Astrocyte (in vitro differentiated cells and primary cell): ENCODE measurements at regions not wholly inside any gene's neighbourhood (a gene's known extent, or its start where the extent isn't known, plus 50 kb on each side); places are given as distances from the start of the nearest gene placed in this dataset.

ENCODE experiments used
- DNase-seq: peaks from one replicate; pipeline ENCODE4 v3.0.0-alpha.2; 2010; ENCODE audit warnings: low read depth
- FAIRE-seq: peaks from 2 replicates; lab custom pipeline; 2011; peaks lifted over from hg19 to GRCh38; lab: Jason Lieb, UNC
- H2AFZ ChIP-seq: 2 replicates; pipeline ENCODE4 v1.6.0; 2012; ENCODE audit warnings: low read depth, low read length, inconsistent platforms
- H3K27ac ChIP-seq: 2 replicates; pipeline ENCODE4 v1.5.1; 2011; ENCODE audit warnings: low read depth, low read length, inconsistent platforms
- H3K27me3 ChIP-seq: 2 replicates; pipeline ENCODE4 v1.6.0; 2011; ENCODE audit warnings: low read length, inconsistent platforms; ENCODE audit not compliant: insufficient read depth
- H3K36me3 ChIP-seq: 2 replicates; pipeline ENCODE4 v1.5.1; 2011; ENCODE audit warnings: low read length, inconsistent platforms; ENCODE audit not compliant: insufficient read depth
- H3K4me1 ChIP-seq: 2 replicates; pipeline ENCODE4 v1.5.1; 2011; ENCODE audit warnings: low read length, inconsistent platforms; ENCODE audit not compliant: insufficient read depth
- H3K4me2 ChIP-seq: 2 replicates; pipeline ENCODE4 v1.6.0; 2012; ENCODE audit warnings: low read length, inconsistent platforms
- H3K4me3 ChIP-seq: 2 replicates; pipeline ENCODE4 v1.5.1; 2011; ENCODE audit warnings: low read depth, mild to moderate bottlenecking, low read length, inconsistent platforms; ENCODE audit not compliant: insufficient read depth
- H3K79me2 ChIP-seq: 2 replicates; pipeline ENCODE4 v1.6.0; 2012; ENCODE audit warnings: mild to moderate bottlenecking, low read length, inconsistent platforms; ENCODE audit not compliant: insufficient read depth
- H3K9ac ChIP-seq: 2 replicates; pipeline ENCODE4 v1.6.0; 2012; ENCODE audit warnings: mild to moderate bottlenecking, low read length, inconsistent platforms
- H3K9me3 ChIP-seq: 2 replicates; pipeline ENCODE4 v1.5.1; 2012; ENCODE audit warnings: low read depth, mild to moderate bottlenecking, low read length, inconsistent platforms; ENCODE audit not compliant: insufficient read depth
- H4K20me1 ChIP-seq: 2 replicates; pipeline ENCODE4 v1.6.0; 2012; ENCODE audit warnings: low read length, inconsistent platforms; ENCODE audit not compliant: insufficient read depth
- H3K27ac Mint-ChIP-seq: one replicate; pipeline ENCODE4 v1.8.0; 2021; ENCODE audit warnings: mild to moderate bottlenecking, mixed read lengths; ENCODE audit not compliant: unreplicated experiment
- H3K27me3 Mint-ChIP-seq: one replicate; pipeline ENCODE4 v1.8.0; 2021; ENCODE audit warnings: low read depth, mixed read lengths; ENCODE audit not compliant: unreplicated experiment
- H3K36me3 Mint-ChIP-seq: one replicate; pipeline ENCODE4 v1.8.0; 2021; ENCODE audit warnings: low read depth, mixed read lengths; ENCODE audit not compliant: unreplicated experiment
- H3K4me1 Mint-ChIP-seq: one replicate; pipeline ENCODE4 v1.8.0; 2021; ENCODE audit warnings: low read depth, mixed read lengths; ENCODE audit not compliant: unreplicated experiment
- H3K4me3 Mint-ChIP-seq: one replicate; pipeline ENCODE4 v1.8.0; 2021; ENCODE audit warnings: mild to moderate bottlenecking, moderate library complexity, mixed read lengths; ENCODE audit not compliant: unreplicated experiment
- H3K9me3 Mint-ChIP-seq: one replicate; pipeline ENCODE4 v1.8.0; 2021; ENCODE audit warnings: mild to moderate bottlenecking, mixed read lengths; ENCODE audit not compliant: unreplicated experiment
- CTCF ChIP-seq: IDR thresholded peaks from 2 replicates; pipeline ENCODE4 v1.5.1; 2011; ENCODE audit warnings: low read depth, mild to moderate bottlenecking, inconsistent platforms, low read length, moderate library complexity; ENCODE audit not compliant: insufficient read depth
- EZH2 ChIP-seq: IDR thresholded peaks from 2 replicates; pipeline ENCODE4 v1.6.1; 2012; ENCODE audit warnings: mild to moderate bottlenecking, low read length, inconsistent platforms; ENCODE audit not compliant: insufficient read depth

- peaks cover 2% of the 10 kb centered on the region for H3K9me3 Mint-ChIP-seq
- H4K20me1 ChIP-seq: no peaks in the 10 kb centered on the region
- H3K27ac ChIP-seq: no peak overlapping the region
- H2AFZ ChIP-seq: no peak overlapping the region
- H3K36me3 Mint-ChIP-seq: no peaks in the 10 kb centered on the region
- no peaks in the 10 kb centered on the region for H3K27me3 Mint-ChIP-seq
- FAIRE-seq: no peak
- no peaks in the 10 kb centered on the region for H3K79me2 ChIP-seq
- H3K9ac ChIP-seq: no peak overlapping the region
- H3K4me3 Mint-ChIP-seq: no peak overlapping the region
- no peak overlapping the region for H3K27ac Mint-ChIP-seq
- TF ChIP-seq CTCF (no peak), EZH2 (no peak)
- H3K4me1 ChIP-seq: peaks cover 5% of the 10 kb centered on the region
- DNase-seq: no peak
- H3K36me3 ChIP-seq: no peaks in the 10 kb centered on the region
- no peak overlapping the region for H3K4me3 ChIP-seq
- H3K4me1 Mint-ChIP-seq: peaks cover 18% of the 10 kb centered on the region
- no peak overlapping the region for H3K4me2 ChIP-seq
- H3K27me3 ChIP-seq: no peaks in the 10 kb centered on the region
- peaks cover 4% of the 10 kb centered on the region for H3K9me3 ChIP-seq
These were observed 173.8 kb upstream of the SLC30A5 start for GRCh38 chr5:68919988-68920490.

GRCh38 chr5:68920888-68921287 lies 172.9 kb upstream of the SLC30A5 start:
- H3K9me3 Mint-ChIP-seq: peaks cover 2% of the 10 kb centered on the region
- DNase-seq: no peak
- H3K27ac ChIP-seq: no peak overlapping the region
- H3K4me1 ChIP-seq: peaks cover 5% of the 10 kb centered on the region
- H4K20me1 ChIP-seq: no peaks in the 10 kb centered on the region
- no peak overlapping the region for H2AFZ ChIP-seq
- H3K27ac Mint-ChIP-seq: no peak overlapping the region
- peaks cover 20% of the 10 kb centered on the region for H3K4me1 Mint-ChIP-seq
- TF ChIP-seq CTCF (no peak), EZH2 (no peak)
- no peak overlapping the region for H3K4me3 ChIP-seq
- H3K79me2 ChIP-seq: no peaks in the 10 kb centered on the region
- no peaks in the 10 kb centered on the region for H3K36me3 ChIP-seq
- peaks cover 4% of the 10 kb centered on the region for H3K9me3 ChIP-seq
- no peaks in the 10 kb centered on the region for H3K27me3 ChIP-seq
- H3K4me2 ChIP-seq: no peak overlapping the region
- no peaks in the 10 kb centered on the region for H3K36me3 Mint-ChIP-seq
- FAIRE-seq: no peak
- H3K9ac ChIP-seq: no peak overlapping the region
- H3K4me3 Mint-ChIP-seq: no peak overlapping the region
- H3K27me3 Mint-ChIP-seq: no peaks in the 10 kb centered on the region

GRCh38 chr5:68922172-68922987 lies 171.4 kb upstream of the SLC30A5 start:
- Histone ChIP-seq H3K27me3 (no peaks in the 10 kb centered on the region), H3K9me3 (peaks cover 4% of the 10 kb centered on the region), H3K36me3 (no peaks in the 10 kb centered on the region), H3K4me1 (peaks cover 5% of the 10 kb centered on the region), H3K4me3 (no peak overlapping the region), H4K20me1 (no peaks in the 10 kb centered on the region), H3K9ac (no peak overlapping the region), H3K4me2 (no peak overlapping the region), H2AFZ (no peak overlapping the region), H3K79me2 (no peaks in the 10 kb centered on the region), H3K27ac (no peak overlapping the region)
- H3K27ac Mint-ChIP-seq: no peak overlapping the region
- TF ChIP-seq EZH2: no peak
- TF ChIP-seq CTCF: no peak
- H3K36me3 Mint-ChIP-seq: no peaks in the 10 kb centered on the region
- H3K27me3 Mint-ChIP-seq: no peaks in the 10 kb centered on the region
- no peak overlapping the region for H3K4me3 Mint-ChIP-seq
- H3K4me1 Mint-ChIP-seq: peaks cover 20% of the 10 kb centered on the region
- H3K9me3 Mint-ChIP-seq: peaks cover 2% of the 10 kb centered on the region
- no peak for DNase-seq
- no peak for FAIRE-seq
